ENCODE measurements at regions not wholly inside any gene's neighbourhood (a gene's known extent, or its start where the extent isn't known, plus 50 kb on each side); places are given as distances from the start of the nearest gene placed in this dataset.

GRCh38 chr6:80531681-80532619 is 425.5 kb downstream of the BCKDHB start:
- Histone ChIP-seq H3K4me1 (ENCODE audit: low read depth, poor library complexity, severe bottlenecking) (peaks cover 21% of the 10 kb centered on the region), H3K27me3 (ENCODE audit: insufficient read depth, low read depth) (no peaks in the 10 kb centered on the region), H2AFZ (ENCODE audit: low read depth) (no peak overlapping the region), H3K4me2 (peak overlapping the region; percentile 6; the same call in 1 of the 2 replicates), H3K9ac (no peak overlapping the region), H3K36me3 (ENCODE audit: insufficient read depth) (no peaks in the 10 kb centered on the region), H4K20me1 (ENCODE audit: insufficient read depth) (no peaks in the 10 kb centered on the region), H3K79me2 (ENCODE audit: insufficient read depth, low read depth) (no peaks in the 10 kb centered on the region), H3K27ac (peak overlapping the region; percentile 22; the same call in 1 of the 2 replicates), H3K4me3 (IDR thresholded peaks at IDR 0.05; ENCODE audit: insufficient read depth, low read depth, low read length) (no peak overlapping the region)
- no peak for TF ChIP-seq CTCF (conservative IDR thresholded peaks at IDR 0.05; ENCODE audit: low read depth, low read length)

- Histone ChIP-seq H3K9ac (no peak overlapping the region), H4K20me1 (ENCODE audit: insufficient read depth) (no peaks in the 10 kb centered on the region), H3K79me2 (ENCODE audit: insufficient read depth, low read depth) (no peaks in the 10 kb centered on the region), H3K4me2 (no peak overlapping the region), H3K27ac (no peak overlapping the region), H3K4me1 (ENCODE audit: low read depth, poor library complexity, severe bottlenecking) (peaks cover 21% of the 10 kb centered on the region), H3K36me3 (ENCODE audit: insufficient read depth) (no peaks in the 10 kb centered on the region), H3K4me3 (IDR thresholded peaks at IDR 0.05; ENCODE audit: insufficient read depth, low read depth, low read length) (no peak overlapping the region), H3K27me3 (ENCODE audit: insufficient read depth, low read depth) (no peaks in the 10 kb centered on the region), H2AFZ (ENCODE audit: low read depth) (no peak overlapping the region)
- no peak for TF ChIP-seq CTCF (conservative IDR thresholded peaks at IDR 0.05; ENCODE audit: low read depth, low read length)
Measured at GRCh38 chr6:80530103-80530502, 423.6 kb downstream of the BCKDHB start.

GRCh38 chr6:80528115-80528514 is 421.6 kb downstream of the BCKDHB start:
- H3K4me2 ChIP-seq: no peak overlapping the region

GRCh38 chr6:80527552-80528052 is 421.1 kb downstream of the BCKDHB start:
- H3K27me3 ChIP-seq (ENCODE audit: insufficient read depth, low read depth): no peaks in the 10 kb centered on the region
- no peaks in the 10 kb centered on the region for H4K20me1 ChIP-seq (ENCODE audit: insufficient read depth)
- H3K4me2 ChIP-seq: no peak overlapping the region
- no peaks in the 10 kb centered on the region for H3K79me2 ChIP-seq (ENCODE audit: insufficient read depth, low read depth)
- TF ChIP-seq CTCF (conservative IDR thresholded peaks at IDR 0.05; ENCODE audit: low read depth, low read length): no peak
- H3K36me3 ChIP-seq (ENCODE audit: insufficient read depth): no peaks in the 10 kb centered on the region
- H2AFZ ChIP-seq (ENCODE audit: low read depth): no peak overlapping the region
- H3K9ac ChIP-seq: no peak overlapping the region
- H3K4me3 ChIP-seq (IDR thresholded peaks at IDR 0.05; ENCODE audit: insufficient read depth, low read depth, low read length): no peak overlapping the region
- no peak overlapping the region for H3K27ac ChIP-seq
- H3K4me1 ChIP-seq (ENCODE audit: low read depth, poor library complexity, severe bottlenecking): peaks cover 18% of the 10 kb centered on the region

More at GRCh38 chr6:80528115-80528514, 421.6 kb downstream of the BCKDHB start:
- no peak overlapping the region for H3K4me3 ChIP-seq (IDR thresholded peaks at IDR 0.05; ENCODE audit: insufficient read depth, low read depth, low read length)
- no peak overlapping the region for H3K9ac ChIP-seq
- H3K36me3 ChIP-seq (ENCODE audit: insufficient read depth): no peaks in the 10 kb centered on the region
- TF ChIP-seq CTCF (conservative IDR thresholded peaks at IDR 0.05; ENCODE audit: low read depth, low read length): no peak
- H2AFZ ChIP-seq (ENCODE audit: low read depth): no peak overlapping the region
- no peak overlapping the region for H3K27ac ChIP-seq
- H4K20me1 ChIP-seq (ENCODE audit: insufficient read depth): no peaks in the 10 kb centered on the region
- no peaks in the 10 kb centered on the region for H3K27me3 ChIP-seq (ENCODE audit: insufficient read depth, low read depth)
- H3K79me2 ChIP-seq (ENCODE audit: insufficient read depth, low read depth): no peaks in the 10 kb centered on the region
- H3K4me1 ChIP-seq (ENCODE audit: low read depth, poor library complexity, severe bottlenecking): peaks cover 21% of the 10 kb centered on the region
